ENCODE measurements at regions not wholly inside any gene's neighbourhood (a gene's known extent, or its start where the extent isn't known, plus 50 kb on each side); places are given as distances from the start of the nearest gene placed in this dataset.

- Histone ChIP-seq H3F3A (ENCODE audit: low read length, unreplicated experiment) (no peaks in the 10 kb centered on the region), H3K4me2 (ENCODE audit: low read length) (no peak overlapping the region), H3K27me3 (ENCODE audit: low read length) (peaks cover 8% of the 10 kb centered on the region; the same call in 1 of the 2 replicates), H3K79me2 (ENCODE audit: low read length) (no peaks in the 10 kb centered on the region), H3K9me3 (ENCODE audit: low read length) (no peaks in the 10 kb centered on the region), H3K4me3 (ENCODE audit: low read length) (no peak overlapping the region), H3K27ac (ENCODE audit: low read length) (no peak overlapping the region), H3K36me3 (ENCODE audit: low read depth, low read length) (no peaks in the 10 kb centered on the region), H3K4me1 (ENCODE audit: insufficient read depth, low read length) (no peaks in the 10 kb centered on the region), H4K20me1 (ENCODE audit: low read length) (no peaks in the 10 kb centered on the region), H3K9ac (ENCODE audit: low read length) (no peak overlapping the region), H3K9me2 (replicated peaks; ENCODE audit: low read length) (no peaks in the 10 kb centered on the region), H2AFZ (ENCODE audit: low read length) (no peak overlapping the region)
- POLR2A ChIA-PET (ENCODE audit: unreplicated experiment), result no interaction called here
- intact Hi-C loops (cut with micrococcal nuclease), result no loop called here
- no peak for TF ChIP-seq EZH2 (IDR thresholded peaks at IDR 0.05; ENCODE audit: low read length, unreplicated experiment)
- TF ChIP-seq EZH2phosphoT487 (IDR thresholded peaks at IDR 0.05; ENCODE audit: borderline replicate concordance, low read length), result no peak
- no peak for TF ChIP-seq CTCF (conservative IDR thresholded peaks at IDR 0.05; ENCODE audit: low read depth, low read length)
- no peak for DNase-seq
- CTCF ChIA-PET, result no interaction called here
- BruUV-seq (replicated peaks), result no TSS peak
- no peak for ATAC-seq
Measured at GRCh38 chr6:28726569-28727309, 197.0 kb downstream of the TRIM27 start.

GRCh38 chr6:28727559-28728211, 196.1 kb downstream of the TRIM27 start:
- Histone ChIP-seq H3K9ac (ENCODE audit: low read length) (no peak overlapping the region), H3K27me3 (ENCODE audit: low read length) (peaks cover 14% of the 10 kb centered on the region), H3K36me3 (ENCODE audit: low read depth, low read length) (no peaks in the 10 kb centered on the region), H3K4me3 (ENCODE audit: low read length) (peak overlapping the region; percentile 91), H3K79me2 (ENCODE audit: low read length) (no peaks in the 10 kb centered on the region), H4K20me1 (ENCODE audit: low read length) (no peaks in the 10 kb centered on the region), H3F3A (ENCODE audit: low read length, unreplicated experiment) (no peaks in the 10 kb centered on the region), H3K9me2 (replicated peaks; ENCODE audit: low read length) (no peaks in the 10 kb centered on the region), H3K27ac (ENCODE audit: low read length) (no peak overlapping the region), H2AFZ (ENCODE audit: low read length) (peak overlapping the region; percentile 100), H3K4me1 (ENCODE audit: insufficient read depth, low read length) (no peaks in the 10 kb centered on the region), H3K9me3 (ENCODE audit: low read length) (no peaks in the 10 kb centered on the region), H3K4me2 (ENCODE audit: low read length) (peak overlapping the region; percentile 91)
- ATAC-seq (no peak), DNase-seq (no peak)
- ChIA-PET CTCF (no interaction called here), POLR2A (ENCODE audit: unreplicated experiment) (interaction anchor here (0.6 kb wide), 1 partner anchor 132 kb away, joined by 3 read pairs; no protein-coding TSS in a partner anchor)
- no peak for TF ChIP-seq EZH2phosphoT487 (IDR thresholded peaks at IDR 0.05; ENCODE audit: borderline replicate concordance, low read length)
- no peak for TF ChIP-seq EZH2 (IDR thresholded peaks at IDR 0.05; ENCODE audit: low read length, unreplicated experiment)
- no peak for TF ChIP-seq CTCF (conservative IDR thresholded peaks at IDR 0.05; ENCODE audit: low read depth, low read length)
- no TSS peak for BruUV-seq (replicated peaks)
- intact Hi-C loops (cut with micrococcal nuclease), result no loop called here

Measured in PC-3 (cell line).